ENCODE measurements at regions not wholly inside any gene's neighbourhood (a gene's known extent, or its start where the extent isn't known, plus 50 kb on each side); places are given as distances from the start of the nearest gene placed in this dataset.

GRCh38 chr3:160170409-160171370 lies 54.5 kb upstream of the C3orf80 start:
- no peak for DNase-seq (ENCODE audit: low read depth)
- TF ChIP-seq CTCF (IDR thresholded peaks at IDR 0.05; ENCODE audit: insufficient read depth, low read depth, low read length, missing control alignments), result no peak
- no peak overlapping the region for H3K4me3 ChIP-seq (ENCODE audit: low read length)

- no peak for DNase-seq (ENCODE audit: low read depth)
- H3K4me3 ChIP-seq (ENCODE audit: low read length), result no peak overlapping the region
- no peak for TF ChIP-seq CTCF (IDR thresholded peaks at IDR 0.05; ENCODE audit: insufficient read depth, low read depth, low read length, missing control alignments)
Measured at GRCh38 chr3:160171813-160172212, 53.4 kb upstream of the C3orf80 start.

GRCh38 chr3:160174621-160175020 lies 50.6 kb upstream of the C3orf80 start:
- no peak for TF ChIP-seq CTCF (IDR thresholded peaks at IDR 0.05; ENCODE audit: insufficient read depth, low read depth, low read length, missing control alignments)
- H3K4me3 ChIP-seq (ENCODE audit: low read length), result no peak overlapping the region
- DNase-seq (ENCODE audit: low read depth), result no peak
